ENCODE measurements at regions not wholly inside any gene's neighbourhood (a gene's known extent, or its start where the extent isn't known, plus 50 kb on each side); places are given as distances from the start of the nearest gene placed in this dataset.

DNA sequence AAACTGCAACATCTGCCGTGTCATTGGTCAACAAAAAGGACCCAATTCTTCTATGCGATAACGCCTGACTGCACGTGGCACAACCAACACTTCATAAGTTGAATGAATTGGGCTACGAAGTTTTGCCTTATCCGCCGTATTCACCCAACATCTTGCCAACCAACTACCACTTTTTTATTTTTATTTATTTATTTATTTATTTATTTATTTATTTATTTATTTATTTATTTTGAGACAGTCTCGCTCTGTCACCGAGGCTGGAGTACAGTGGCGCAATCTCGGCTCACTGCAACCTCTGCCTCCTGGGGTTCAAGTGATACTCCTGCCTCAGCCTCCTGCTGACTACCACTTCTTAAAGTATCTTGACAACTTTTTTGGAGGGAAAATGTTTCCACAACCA, 127.4 kb downstream of the RASSF9 start:
- no peak for TF ChIP-seq ZKSCAN8 (CRISPR knock-in tag; IDR thresholded peaks at IDR 0.05)
- TF ChIP-seq ZNF184 (CRISPR knock-in tag; IDR thresholded peaks at IDR 0.05) = no peak
- no peak for TF ChIP-seq CTCF (IDR thresholded peaks at IDR 0.05 in 2 of 3, conservative IDR thresholded peaks at IDR 0.05 in 1 of 3; ENCODE audit: insufficient read depth in 2 of 3, low read depth in 1 of 3, low read length in 3 of 3)
- no peak for TF ChIP-seq POU5F1 (IDR thresholded peaks at IDR 0.05; ENCODE audit: borderline replicate concordance, low read depth, low read length, partially characterized antibody)
- TF ChIP-seq PTTG1 (tag; IDR thresholded peaks at IDR 0.05; ENCODE audit: low read depth) = no peak
- TF ChIP-seq TGIF2 (CRISPR knock-in tag; IDR thresholded peaks at IDR 0.05) = no peak
- no peak for TF ChIP-seq POLR2A (conservative IDR thresholded peaks at IDR 0.05)
- no peak for TF ChIP-seq YY1 (IDR thresholded peaks at IDR 0.05; ENCODE audit: borderline replicate concordance in 1 of 3, control insufficient read depth in 1 of 3, extremely low read depth in 1 of 3, insufficient read depth in 3 of 3, insufficient read length in 1 of 3, insufficient replicate concordance in 2 of 3, low read depth in 1 of 3, low read length in 2 of 3)
- no peak for TF ChIP-seq SP1 (CRISPR knock-in tag; IDR thresholded peaks at IDR 0.05)
- no peak for TF ChIP-seq MAX (CRISPR knock-in tag; IDR thresholded peaks at IDR 0.05)
- TF ChIP-seq CREM (IDR thresholded peaks at IDR 0.05; ENCODE audit: low read depth) = no peak
- TF ChIP-seq PHB (CRISPR knock-in tag; IDR thresholded peaks at IDR 0.05) = no peak
- TF ChIP-seq HDAC6 (IDR thresholded peaks at IDR 0.05; ENCODE audit: low read depth, low read length) = no peak

Measured in K562 (cell line).